RWPE2 (cell line): ENCODE measurements at regions not wholly inside any gene's neighbourhood (a gene's known extent, or its start where the extent isn't known, plus 50 kb on each side); places are given as distances from the start of the nearest gene placed in this dataset.
A peak's percentile ranks its signal among the peaks of the same experiment; 100 is the strongest.

Experiments
- ATAC-seq: fragments of 200-7000 bp; cut with Tn5 transposase; 3 replicates; pipeline ENCODE4 v1.9.1; 2021; ENCODE audit warnings: low read depth
- DNase-seq: peaks from one replicate; pipeline ENCODE4 v3.0.0-alpha.2; 2020; ENCODE audit warnings: low spot score
- H3K27ac ChIP-seq: fragments of 450-650 bp; 2 replicates; pipeline ENCODE4 v1.5.1; 2017; ENCODE audit warnings: mild to moderate bottlenecking; ENCODE audit not compliant: poor library complexity, severe bottlenecking
- H3K27me3 ChIP-seq: fragments of 250-450 bp; sonication (Bioruptor Pico); 2 replicates; pipeline ENCODE4 v1.5.1; 2021; ENCODE audit warnings: mild to moderate bottlenecking, moderate library complexity; ENCODE audit not compliant: insufficient read depth, poor library complexity, severe bottlenecking
- H3K36me3 ChIP-seq: fragments of 250-450 bp; sonication (Bioruptor Pico); 2 replicates; pipeline ENCODE4 v1.5.1; 2020; ENCODE audit warnings: low read depth, mild to moderate bottlenecking, moderate library complexity
- H3K4me1 ChIP-seq: fragments of 250-450 bp; sonication (Bioruptor Pico); 2 replicates; pipeline ENCODE4 v1.5.1; 2021; ENCODE audit warnings: mild to moderate bottlenecking, moderate library complexity; ENCODE audit not compliant: insufficient read depth, poor library complexity, severe bottlenecking
- H3K4me3 ChIP-seq: fragments of 250-450 bp; sonication (Bioruptor Pico); 2 replicates; pipeline ENCODE4 v1.5.1; 2021; ENCODE audit warnings: mild to moderate bottlenecking, moderate library complexity; ENCODE audit not compliant: severe bottlenecking
- H3K9me3 ChIP-seq: fragments of 250-450 bp; sonication (Bioruptor Pico); 2 replicates; pipeline ENCODE4 v1.5.1; 2021; ENCODE audit warnings: mild to moderate bottlenecking, moderate library complexity; ENCODE audit not compliant: severe bottlenecking
- CTCF ChIP-seq: fragments of 450-650 bp; IDR thresholded peaks from one replicate; pipeline ENCODE4 v1.5.1; 2017; ENCODE audit warnings: mild to moderate bottlenecking, moderate library complexity; ENCODE audit not compliant: poor library complexity, severe bottlenecking

GRCh38 chr13:85663856-85664255, 135.4 kb downstream of the SLITRK6 start:
- H3K36me3 ChIP-seq: no peaks in the 10 kb centered on the region
- DNase-seq (no peak), ATAC-seq (no peak)
- H3K27me3 ChIP-seq: peaks cover 2% of the 10 kb centered on the region
- no peak overlapping the region for H3K27ac ChIP-seq
- H3K9me3 ChIP-seq: no peaks in the 10 kb centered on the region
- H3K4me1 ChIP-seq: peaks cover 29% of the 10 kb centered on the region
- no peak overlapping the region for H3K4me3 ChIP-seq
- no peak for TF ChIP-seq CTCF

GRCh38 chr13:85662186-85662585, 137.0 kb downstream of the SLITRK6 start:
- Histone ChIP-seq H3K36me3 (no peaks in the 10 kb centered on the region), H3K4me1 (peaks cover 29% of the 10 kb centered on the region), H3K9me3 (no peaks in the 10 kb centered on the region), H3K4me3 (no peak overlapping the region), H3K27ac (no peak overlapping the region), H3K27me3 (peaks cover 2% of the 10 kb centered on the region)
- no peak for DNase-seq
- TF ChIP-seq CTCF: no peak
- ATAC-seq: no peak

- H3K27ac ChIP-seq: no peak overlapping the region
- H3K27me3 ChIP-seq: peaks cover 2% of the 10 kb centered on the region
- peaks cover 29% of the 10 kb centered on the region for H3K4me1 ChIP-seq
- no peaks in the 10 kb centered on the region for H3K36me3 ChIP-seq
- no peak for TF ChIP-seq CTCF
- no peak for DNase-seq
- no peaks in the 10 kb centered on the region for H3K9me3 ChIP-seq
- no peak overlapping the region for H3K4me3 ChIP-seq
- ATAC-seq: no peak
Measured at GRCh38 chr13:85661675-85662074, 137.5 kb downstream of the SLITRK6 start.

GRCh38 chr13:85659493-85659892, 139.7 kb downstream of the SLITRK6 start:
- no peaks in the 10 kb centered on the region for H3K36me3 ChIP-seq
- H3K9me3 ChIP-seq: no peaks in the 10 kb centered on the region
- H3K4me3 ChIP-seq: no peak overlapping the region
- peak overlapping the region; percentile 41 for H3K27ac ChIP-seq
- no peak for TF ChIP-seq CTCF
- DNase-seq (no peak), ATAC-seq (peak; percentile 68; the same call in 2 of the 3 replicates)
- H3K4me1 ChIP-seq: peaks cover 11% of the 10 kb centered on the region
- H3K27me3 ChIP-seq: no peaks in the 10 kb centered on the region

GRCh38 chr13:85657942-85658341, 141.3 kb downstream of the SLITRK6 start:
- TF ChIP-seq CTCF: no peak
- Histone ChIP-seq H3K27ac (no peak overlapping the region), H3K9me3 (no peaks in the 10 kb centered on the region), H3K27me3 (no peaks in the 10 kb centered on the region), H3K36me3 (no peaks in the 10 kb centered on the region), H3K4me3 (no peak overlapping the region), H3K4me1 (peaks cover 16% of the 10 kb centered on the region)
- no peak for ATAC-seq
- DNase-seq: no peak
